ENCODE measurements at regions not wholly inside any gene's neighbourhood (a gene's known extent, or its start where the extent isn't known, plus 50 kb on each side); places are given as distances from the start of the nearest gene placed in this dataset.

DNA sequence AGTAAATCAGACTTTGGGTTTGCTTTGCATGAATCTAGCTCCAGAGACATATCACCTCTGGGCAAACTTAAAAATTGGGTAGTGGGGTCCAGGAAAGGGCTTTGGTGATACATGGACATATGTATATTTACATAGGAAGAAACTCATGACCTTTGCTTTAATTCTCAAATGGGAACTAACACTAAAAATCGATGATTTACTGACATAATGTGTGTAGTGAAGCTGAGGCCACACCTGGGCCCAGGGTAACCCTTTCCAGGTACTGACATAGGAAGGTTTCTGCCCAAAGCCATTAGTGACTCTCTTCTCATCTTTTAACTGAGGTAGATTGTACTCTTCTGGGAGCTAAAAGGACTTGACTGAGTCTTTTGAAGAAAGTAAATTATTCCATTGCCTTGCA is 411.2 kb upstream of the TBL1XR1 start:
- TF ChIP-seq, protein P1, sequence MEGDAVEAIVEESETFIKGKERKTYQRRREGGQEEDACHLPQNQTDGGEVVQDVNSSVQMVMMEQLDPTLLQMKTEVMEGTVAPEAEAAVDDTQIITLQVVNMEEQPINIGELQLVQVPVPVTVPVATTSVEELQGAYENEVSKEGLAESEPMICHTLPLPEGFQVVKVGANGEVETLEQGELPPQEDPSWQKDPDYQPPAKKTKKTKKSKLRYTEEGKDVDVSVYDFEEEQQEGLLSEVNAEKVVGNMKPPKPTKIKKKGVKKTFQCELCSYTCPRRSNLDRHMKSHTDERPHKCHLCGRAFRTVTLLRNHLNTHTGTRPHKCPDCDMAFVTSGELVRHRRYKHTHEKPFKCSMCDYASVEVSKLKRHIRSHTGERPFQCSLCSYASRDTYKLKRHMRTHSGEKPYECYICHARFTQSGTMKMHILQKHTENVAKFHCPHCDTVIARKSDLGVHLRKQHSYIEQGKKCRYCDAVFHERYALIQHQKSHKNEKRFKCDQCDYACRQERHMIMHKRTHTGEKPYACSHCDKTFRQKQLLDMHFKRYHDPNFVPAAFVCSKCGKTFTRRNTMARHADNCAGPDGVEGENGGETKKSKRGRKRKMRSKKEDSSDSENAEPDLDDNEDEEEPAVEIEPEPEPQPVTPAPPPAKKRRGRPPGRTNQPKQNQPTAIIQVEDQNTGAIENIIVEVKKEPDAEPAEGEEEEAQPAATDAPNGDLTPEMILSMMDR (conservative IDR thresholded peaks at IDR 0.05) = no peak
- no peak for TF ChIP-seq ZFX (IDR thresholded peaks at IDR 0.05)

All from C4-2B (cell line).